ENCODE measurements at regions not wholly inside any gene's neighbourhood (a gene's known extent, or its start where the extent isn't known, plus 50 kb on each side); places are given as distances from the start of the nearest gene placed in this dataset.

DNA sequence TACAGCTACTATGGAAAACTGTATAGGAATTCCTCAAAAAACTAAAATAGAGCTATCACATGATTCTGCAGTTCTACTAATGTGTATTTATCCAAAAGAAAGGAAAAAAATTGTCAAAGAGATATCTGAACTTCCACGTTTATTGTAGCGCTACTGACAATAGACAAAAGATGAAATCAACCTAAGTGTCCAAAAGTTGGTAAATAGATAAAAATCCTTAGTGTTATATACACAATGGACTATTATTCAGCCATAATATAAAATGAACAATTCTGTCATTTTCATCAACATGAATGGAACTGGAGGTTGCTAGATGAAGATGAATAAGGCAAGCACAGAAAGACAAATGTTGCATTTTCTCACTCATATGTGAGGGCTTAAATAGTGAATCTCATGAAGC lies 1492.1 kb downstream of the MRPL39 start:
- no peak for TF ChIP-seq POLR2A (IDR thresholded peaks at IDR 0.05; ENCODE audit: low read depth, low read length)
- TF ChIP-seq CTCF (IDR thresholded peaks at IDR 0.05; ENCODE audit: extremely low read depth in 1 of 2, insufficient read depth in 1 of 2, low read depth in 1 of 2, low read length in 2 of 2), result no peak
- TF ChIP-seq MYC (IDR thresholded peaks at IDR 0.05; ENCODE audit: low read depth, low read length), result no peak
- TF ChIP-seq EZH2 (IDR thresholded peaks at IDR 0.05; ENCODE audit: borderline replicate concordance, low read depth, low read length, severe bottlenecking), result no peak
- TF ChIP-seq JUN (IDR thresholded peaks at IDR 0.05; ENCODE audit: borderline replicate concordance, insufficient read depth, insufficient read length, low read depth), result no peak
- TF ChIP-seq, protein P1, sequence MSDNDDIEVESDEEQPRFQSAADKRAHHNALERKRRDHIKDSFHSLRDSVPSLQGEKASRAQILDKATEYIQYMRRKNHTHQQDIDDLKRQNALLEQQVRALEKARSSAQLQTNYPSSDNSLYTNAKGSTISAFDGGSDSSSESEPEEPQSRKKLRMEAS (IDR thresholded peaks at IDR 0.05; ENCODE audit: insufficient read depth, insufficient read length), result no peak
- TF ChIP-seq FOS (IDR thresholded peaks at IDR 0.05; ENCODE audit: borderline replicate concordance, insufficient read depth, low read length), result no peak

Data from endothelial cell of umbilical vein (primary cell).